ENCODE measurements at regions not wholly inside any gene's neighbourhood (a gene's known extent, or its start where the extent isn't known, plus 50 kb on each side); places are given as distances from the start of the nearest gene placed in this dataset.

- no peak for TF ChIP-seq CTCF (IDR thresholded peaks at IDR 0.05; ENCODE audit: low read length)
- TF ChIP-seq EZH2 (IDR thresholded peaks at IDR 0.05; ENCODE audit: borderline replicate concordance, low read length) = no peak
These were observed 81.6 kb upstream of the HGF start for GRCh38 chr7:81851413-81851812.
